Stimulated activated CD4-positive, alpha-beta T cell treated with anti-CD3 and anti-CD28 coated beads, Interleukin-4, amount 100 ng/mL, for 24 hours (primary cell): ENCODE measurements at regions not wholly inside any gene's neighbourhood (a gene's known extent, or its start where the extent isn't known, plus 50 kb on each side); places are given as distances from the start of the nearest gene placed in this dataset.
"Not testable (repeated sequence)": the region's sequence is repeated elsewhere in the genome, so short reads cannot be mapped to it uniquely, and the experiment has no call there.

Experiments used
- DNase-seq: peaks from one replicate; pipeline ENCODE4 v3.0.0-alpha.2; 2020

GRCh38 chr5:167295681-167296005 is 995.8 kb upstream of the WWC1 start:
- no peak for DNase-seq

- DNase-seq: no peak
Measured at GRCh38 chr5:167296066-167296465, 995.4 kb upstream of the WWC1 start.

DNA sequence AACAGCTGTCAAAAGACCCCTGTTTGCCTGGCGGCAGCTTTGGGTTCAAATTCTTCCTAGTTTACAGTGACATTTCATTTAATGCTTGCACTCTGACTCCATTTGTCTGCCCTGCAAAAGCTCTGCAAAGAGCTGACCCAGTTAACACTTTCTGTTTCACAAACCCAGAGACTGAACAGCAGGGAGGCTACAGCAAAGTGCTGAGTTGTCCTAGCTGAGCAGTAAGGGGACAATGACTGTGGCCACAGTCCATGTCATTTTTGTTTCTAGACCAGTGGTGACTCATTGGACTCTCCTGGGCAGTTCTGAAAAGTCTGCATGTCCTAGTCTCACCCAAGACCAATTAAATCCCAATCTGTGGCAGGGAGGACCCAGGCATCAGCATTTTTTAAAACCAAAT is 994.8 kb upstream of the WWC1 start:
- DNase-seq: no peak

GRCh38 chr5:167299861-167300260 is 991.6 kb upstream of the WWC1 start:
- DNase-seq: not testable (repeated sequence)

DNA sequence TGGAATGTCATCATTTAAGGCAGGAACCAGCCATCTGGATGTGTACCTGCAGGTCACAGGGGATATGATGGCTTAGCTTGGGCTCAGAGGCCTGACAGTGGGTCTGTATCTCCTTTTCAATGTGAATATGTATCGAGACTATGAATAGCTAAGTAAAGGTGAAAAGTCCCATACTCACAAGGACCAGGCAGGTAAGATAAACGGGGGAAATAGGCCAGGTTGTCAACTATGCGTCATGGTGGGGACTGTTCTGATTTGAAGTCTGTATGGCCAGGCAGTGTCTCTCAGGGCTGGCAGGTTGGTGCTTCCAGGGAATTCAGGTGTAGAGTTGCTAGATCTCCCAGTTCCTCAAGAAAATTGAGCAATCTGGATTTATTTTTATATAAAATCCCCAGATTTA is 987.9 kb upstream of the WWC1 start:
- no peak for DNase-seq

DNA sequence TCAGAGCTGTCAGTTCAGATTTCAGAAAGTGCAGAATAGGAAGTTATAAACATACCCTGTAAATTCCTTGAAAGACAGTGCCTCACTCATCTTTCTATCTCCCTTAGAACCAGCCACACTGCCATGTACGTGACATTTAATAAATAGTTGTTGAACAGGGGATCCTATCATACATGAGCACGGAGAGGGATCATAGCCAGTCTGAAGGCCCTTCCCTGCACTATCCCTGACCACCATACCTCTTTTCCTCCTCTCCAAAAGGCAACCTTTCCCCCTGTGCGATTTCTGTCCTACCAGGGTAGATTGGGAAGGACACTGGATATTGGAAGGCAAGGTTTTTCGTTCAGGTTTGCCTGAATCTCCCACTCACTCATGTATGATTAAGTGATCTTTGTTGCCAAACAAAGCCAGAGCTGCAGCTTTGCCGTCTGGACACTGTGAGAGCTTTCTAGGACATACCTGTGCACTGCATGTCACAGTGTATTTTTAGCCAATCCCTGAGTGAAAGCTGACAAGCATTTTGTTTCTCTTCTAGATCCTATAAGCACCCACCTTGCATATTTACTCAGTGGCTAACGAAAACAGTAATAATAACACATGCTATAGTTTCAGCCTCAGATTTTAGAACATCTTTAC is 986.5 kb upstream of the WWC1 start:
- DNase-seq: no peak

- DNase-seq: no peak
Measured at GRCh38 chr5:167305591-167306213, 985.7 kb upstream of the WWC1 start.

DNA sequence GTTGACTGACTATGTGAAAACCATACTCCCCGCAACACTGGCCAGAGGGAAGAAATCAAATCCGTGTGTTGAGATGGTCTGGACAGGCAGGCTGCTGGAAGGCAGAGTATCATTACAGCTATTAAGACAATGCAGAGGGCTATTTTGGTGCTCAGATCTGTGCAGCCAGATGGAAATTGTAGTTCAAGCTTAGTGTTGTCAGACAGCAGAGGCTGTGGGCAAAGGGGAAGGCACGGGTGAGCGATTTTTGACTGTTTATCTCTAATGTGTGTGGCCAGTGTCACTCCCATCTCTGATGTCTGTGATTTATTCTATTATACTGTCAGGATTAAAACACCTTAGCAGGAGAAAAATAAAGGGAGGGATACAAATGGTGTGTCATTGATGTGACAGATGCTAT is 984.4 kb upstream of the WWC1 start:
- DNase-seq: no peak

- DNase-seq: no peak
Measured at GRCh38 chr5:167308466-167308865, 983.0 kb upstream of the WWC1 start.

DNA sequence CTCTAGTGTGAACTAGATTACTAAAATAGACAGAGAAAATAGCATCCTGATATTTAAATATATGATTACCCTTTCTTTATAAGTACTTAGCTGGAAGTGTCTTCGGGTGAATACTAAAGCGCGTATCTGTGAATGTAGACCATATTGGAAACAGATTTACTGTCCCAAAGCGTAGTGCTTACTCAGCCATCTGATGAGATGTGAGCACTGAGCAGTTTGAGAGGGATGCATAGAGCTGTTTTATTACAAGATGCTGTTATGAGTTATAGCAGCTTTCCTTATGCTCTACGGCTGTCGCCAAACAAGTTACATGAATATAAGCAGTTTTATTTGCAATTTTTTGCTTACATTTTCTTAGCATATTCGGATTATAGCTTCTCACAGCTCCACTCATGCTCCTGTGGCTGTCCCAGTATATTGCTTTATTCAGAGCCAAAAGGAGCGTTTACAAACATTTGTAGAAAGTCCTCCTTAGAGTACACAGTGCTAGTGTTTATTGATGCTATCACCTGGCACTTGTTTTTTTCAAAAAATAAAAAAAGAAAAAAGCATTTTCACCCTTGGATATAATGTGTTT is 981.4 kb upstream of the WWC1 start:
- DNase-seq: no peak

DNA sequence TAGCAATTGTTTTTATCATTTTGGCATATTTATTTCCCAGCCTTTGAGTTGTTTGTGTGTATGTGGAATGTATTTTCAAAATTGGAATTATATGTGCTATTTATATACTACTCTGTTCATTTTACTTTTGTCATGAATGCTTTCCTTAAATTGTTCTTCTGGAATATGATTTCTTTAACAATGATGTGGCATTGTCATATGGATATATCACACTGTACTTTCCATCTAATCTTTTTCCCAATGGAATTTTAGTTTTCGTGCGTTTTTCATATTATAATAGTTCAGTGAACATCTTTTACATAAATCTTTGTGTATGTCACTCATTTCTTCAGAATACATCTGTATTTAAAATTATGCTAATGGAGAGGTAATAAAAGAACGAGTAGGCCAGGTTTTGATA is 980.1 kb upstream of the WWC1 start:
- DNase-seq: no peak

- no peak for DNase-seq
Measured at GRCh38 chr5:167312225-167312624, 979.2 kb upstream of the WWC1 start.

DNA sequence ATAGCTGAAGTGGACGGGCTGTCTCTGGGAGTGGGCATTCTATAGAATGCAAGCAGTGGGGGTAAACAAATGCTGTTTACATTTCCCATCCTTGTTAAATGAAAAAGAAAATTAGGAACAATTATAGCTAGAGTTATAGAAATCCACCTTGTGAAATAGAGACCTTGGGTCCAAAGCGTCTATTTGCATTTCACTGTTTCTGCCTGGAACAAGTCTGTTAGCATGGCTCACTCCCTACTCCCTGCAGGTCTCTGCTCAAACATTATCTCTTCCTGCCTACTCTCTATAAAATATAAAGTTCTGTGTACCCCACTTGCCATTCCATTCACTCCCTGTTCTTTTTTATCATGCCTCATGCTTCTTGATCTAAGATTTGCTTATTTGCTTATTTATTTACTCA is 975.7 kb upstream of the WWC1 start:
- no peak for DNase-seq

DNA sequence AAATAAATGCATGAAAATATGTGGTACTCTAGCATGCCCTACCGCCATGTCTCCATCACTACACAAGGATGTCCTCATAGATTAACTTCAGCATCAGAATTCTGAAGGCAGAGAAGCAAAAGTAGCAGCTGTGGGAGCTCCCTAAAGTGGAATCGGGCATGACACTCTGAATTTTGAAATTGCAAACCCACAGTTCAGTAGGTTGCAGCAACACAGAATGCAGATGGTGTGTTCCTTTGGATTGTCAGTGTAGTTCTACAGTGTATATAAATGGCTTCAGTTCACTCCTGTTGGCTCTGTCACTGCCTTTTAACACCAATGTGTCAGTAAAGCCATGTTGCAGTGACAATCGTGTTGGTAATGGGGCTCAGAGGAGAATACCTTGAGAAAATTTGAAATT is 973.6 kb upstream of the WWC1 start:
- no peak for DNase-seq

- no peak for DNase-seq
Measured at GRCh38 chr5:167319243-167319642, 972.2 kb upstream of the WWC1 start.

DNA sequence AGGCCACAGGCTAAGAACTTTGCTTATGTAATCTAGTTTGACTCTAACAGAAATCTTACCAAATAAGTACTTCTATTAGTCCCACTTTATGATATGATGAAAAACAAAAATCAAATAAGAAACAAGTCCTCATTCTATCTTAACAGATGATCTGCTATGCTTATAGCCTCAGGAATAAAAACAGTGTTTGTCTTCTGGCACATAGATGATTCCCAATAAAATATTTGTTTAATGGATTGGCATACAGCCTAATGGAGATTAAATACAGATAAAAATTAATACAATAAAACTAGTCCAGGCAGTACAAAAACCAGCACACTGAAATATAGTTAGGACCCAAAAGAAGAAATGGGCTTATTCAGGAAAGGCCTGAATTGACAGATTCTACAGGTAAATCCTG is 971.4 kb upstream of the WWC1 start:
- DNase-seq: no peak

GRCh38 chr5:167332309-167332708 is 959.1 kb upstream of the WWC1 start:
- no peak for DNase-seq

- no peak for DNase-seq
Measured at GRCh38 chr5:167336161-167336560, 955.3 kb upstream of the WWC1 start.

- no peak for DNase-seq
Measured at GRCh38 chr5:167339205-167339604, 952.2 kb upstream of the WWC1 start.

DNA sequence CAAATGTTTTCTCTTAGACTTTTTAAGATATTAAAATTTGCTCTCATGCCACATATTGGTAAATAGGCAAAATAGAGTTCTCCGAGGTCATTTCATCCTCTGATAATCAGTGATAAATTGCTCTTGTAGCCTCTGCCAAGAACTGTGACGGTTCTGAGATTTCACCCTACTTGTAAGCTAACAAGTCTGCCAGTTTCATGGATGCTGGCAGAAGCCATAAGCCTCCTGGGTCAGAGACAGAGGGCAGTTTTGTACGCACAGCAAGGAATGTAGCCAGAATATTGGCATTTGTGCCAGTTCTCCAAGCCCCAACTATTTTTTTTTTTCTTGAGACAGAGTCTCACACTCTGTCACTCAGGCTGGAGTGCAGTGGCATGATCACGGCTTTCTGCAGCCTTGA is 945.0 kb upstream of the WWC1 start:
- DNase-seq: no peak

DNA sequence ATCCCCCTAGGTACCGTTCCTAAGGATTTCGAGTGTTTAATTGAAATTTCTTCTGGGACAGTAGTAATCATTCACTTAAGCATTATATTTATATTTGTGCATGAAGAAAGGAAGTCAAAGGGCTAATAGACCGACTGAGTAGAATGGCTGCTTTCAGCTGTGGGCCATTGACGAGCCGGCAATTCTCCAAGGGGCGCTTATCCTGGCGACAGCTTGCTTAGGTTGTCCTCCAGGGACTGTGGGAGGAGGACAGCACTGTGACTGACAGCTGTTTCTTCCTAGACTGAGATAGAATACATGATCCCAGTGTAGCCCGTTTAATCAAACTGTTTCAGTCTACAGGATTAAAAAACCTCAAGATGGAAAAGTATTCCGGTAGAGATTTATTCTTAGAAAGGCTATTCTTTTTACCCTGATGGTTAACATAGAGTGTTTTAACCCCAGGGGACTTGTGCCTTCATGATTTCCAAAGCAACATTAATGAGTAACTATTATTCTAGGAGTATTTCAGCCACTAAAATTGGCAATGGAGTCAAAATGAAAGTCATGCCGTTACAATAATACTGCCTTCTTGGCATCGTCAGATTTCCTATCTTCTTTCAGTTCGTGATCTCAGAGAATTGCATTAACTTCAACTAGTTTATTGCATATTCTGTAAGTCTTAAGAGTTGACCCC is 943.1 kb upstream of the WWC1 start:
- no peak for DNase-seq

DNA sequence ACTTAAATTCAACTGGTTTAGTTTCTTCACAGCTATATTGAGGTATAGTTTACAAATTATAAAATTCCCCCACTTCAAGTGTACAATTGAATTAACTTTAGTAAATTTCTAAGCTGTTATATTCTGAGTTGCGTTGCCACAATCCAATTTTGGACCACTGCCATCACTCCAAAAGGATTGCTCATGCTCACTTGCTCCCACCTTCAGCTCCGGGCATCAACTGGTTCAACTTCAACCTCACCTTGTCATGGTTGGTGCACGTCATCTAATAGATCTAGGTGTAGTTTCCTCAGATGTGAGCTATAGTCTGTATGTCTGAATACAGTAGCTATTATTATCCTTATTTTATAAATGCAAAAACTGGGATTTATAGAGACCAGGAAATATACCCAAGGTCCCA is 942.5 kb upstream of the WWC1 start:
- DNase-seq: no peak

DNA sequence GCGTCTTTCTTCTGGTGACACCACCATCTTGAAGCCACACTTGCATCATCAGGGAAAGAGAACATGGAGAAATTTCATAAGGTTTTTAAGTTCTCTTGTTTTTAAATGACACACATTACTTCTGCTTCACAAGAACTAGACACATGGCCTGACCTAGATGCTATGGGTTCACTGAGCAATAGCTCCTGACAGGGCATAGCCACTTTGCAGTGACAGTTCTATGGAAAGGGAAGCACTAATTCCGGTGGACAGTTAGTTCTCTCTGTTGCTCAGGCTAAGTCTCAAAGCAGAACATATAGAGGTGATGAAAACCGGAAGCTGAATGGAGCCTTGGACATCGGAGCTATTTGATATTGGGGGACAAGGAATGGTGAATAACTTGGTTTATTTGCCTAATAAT is 940.1 kb upstream of the WWC1 start:
- DNase-seq: no peak

DNA sequence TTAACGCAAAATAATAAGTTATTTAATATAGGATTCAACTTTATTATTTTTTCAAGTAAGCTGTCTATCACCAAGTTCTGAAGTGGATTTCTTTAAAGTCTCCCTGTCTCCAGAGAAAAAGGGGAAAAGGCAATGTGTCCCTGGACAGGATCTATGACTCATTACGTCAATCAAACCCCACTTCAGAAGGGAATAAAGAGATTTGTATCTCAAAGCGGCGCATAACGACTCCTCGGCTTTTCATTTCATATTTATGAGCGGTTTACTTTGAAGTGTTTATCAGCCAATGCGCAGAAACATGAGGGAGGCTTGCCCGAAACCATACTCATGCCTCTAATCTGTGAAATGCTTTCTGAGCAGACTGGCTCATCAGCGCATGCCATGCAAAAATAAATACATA is 938.6 kb upstream of the WWC1 start:
- DNase-seq: no peak

DNA sequence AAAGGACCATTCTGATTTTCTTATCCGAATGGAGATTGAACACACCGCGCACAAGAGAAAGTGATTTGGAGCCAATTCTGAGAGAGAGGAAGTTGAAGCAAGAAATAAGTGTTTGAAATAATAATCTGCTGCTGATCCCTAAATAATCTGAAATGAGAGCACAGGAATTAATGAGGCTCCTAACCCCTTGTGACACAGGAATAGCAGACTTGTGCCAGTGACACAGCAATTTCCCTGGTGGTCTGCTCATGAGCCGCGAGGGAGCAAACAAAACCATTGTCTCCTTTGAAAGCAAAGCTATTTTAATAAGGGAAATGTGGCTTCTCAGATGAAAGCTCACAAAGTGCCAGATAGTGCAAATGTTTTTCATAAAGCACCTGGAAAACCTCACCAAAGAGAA is 936.1 kb upstream of the WWC1 start:
- DNase-seq: no peak
